HepG2 (cell line): ENCODE measurements at regions not wholly inside any gene's neighbourhood (a gene's known extent, or its start where the extent isn't known, plus 50 kb on each side); places are given as distances from the start of the nearest gene placed in this dataset.

Experiments
- AGO2 ChIP-seq: fragments of 200-400 bp; formaldehyde crosslinking; optimal IDR thresholded peaks from 2 replicates; pipeline ENCODE3; 2017; ENCODE audit warnings: mild to moderate bottlenecking, low read depth, low read length, moderate library complexity
- BRF2 ChIP-seq: sonication (generic); formaldehyde crosslinking; IDR thresholded peaks from 2 replicates; pipeline ENCODE4 v1.8.1; 2022; ENCODE audit warnings: mild to moderate bottlenecking, missing genetic modification reagents
- CEBPZ ChIP-seq: IDR thresholded peaks from 2 replicates; pipeline ENCODE4 v1.6.1; 2012; ENCODE audit warnings: low read length, improper control_type of control experiment
- E2F5 ChIP-seq: sonication (generic); formaldehyde crosslinking; conservative IDR thresholded peaks from 2 replicates; pipeline ENCODE4 v1.4.0; 2020; ENCODE audit warnings: missing genetic modification reagents
- ELF4 ChIP-seq: sonication (generic); formaldehyde crosslinking; IDR thresholded peaks from 2 replicates; pipeline ENCODE4 v1.5.0; 2020; ENCODE audit warnings: missing genetic modification reagents, mild to moderate bottlenecking, moderate library complexity, borderline replicate concordance
- FOXC1 ChIP-seq: sonication (generic); formaldehyde crosslinking; IDR thresholded peaks from 2 replicates; pipeline ENCODE4 v1.8.0; 2022; ENCODE audit warnings: mild to moderate bottlenecking, missing genetic modification reagents, borderline replicate concordance
- HNRNPUL1 ChIP-seq: fragments of 200-400 bp; formaldehyde crosslinking; IDR thresholded peaks from 2 replicates; pipeline ENCODE4 v1.6.1; 2017; ENCODE audit warnings: low read depth, mild to moderate bottlenecking, low read length, moderate library complexity
- KDM4B ChIP-seq: sonication (generic); formaldehyde crosslinking; IDR thresholded peaks from 2 replicates; pipeline ENCODE4 v1.4.0; 2020; ENCODE audit warnings: missing genetic modification reagents
- PRMT3 ChIP-seq: sonication (generic); formaldehyde crosslinking; IDR thresholded peaks from 2 replicates; pipeline ENCODE4 v1.8.1; 2022; ENCODE audit warnings: low read depth, mild to moderate bottlenecking, moderate library complexity, missing genetic modification reagents, borderline replicate concordance
- TBX3 ChIP-seq: fragments of 450-650 bp; IDR thresholded peaks from 2 replicates; pipeline ENCODE4 v1.6.1; 2017; ENCODE audit warnings: antibody characterized with exemption, mild to moderate bottlenecking, inconsistent platforms, borderline replicate concordance
- ZBTB3 ChIP-seq: sonication (generic); formaldehyde crosslinking; IDR thresholded peaks from 2 replicates; pipeline ENCODE4 v1.4.0; 2020; ENCODE audit warnings: low read depth, mild to moderate bottlenecking, moderate library complexity, missing genetic modification reagents, borderline replicate concordance
- ZSCAN29 ChIP-seq: sonication (generic); formaldehyde crosslinking; conservative IDR thresholded peaks from 2 replicates; pipeline ENCODE4 v1.4.0; 2020; ENCODE audit warnings: mild to moderate bottlenecking, missing genetic modification reagents

GRCh38 chr3:55294557-55294956 is 192.5 kb downstream of the WNT5A start (continued):
- TF ChIP-seq CEBPZ (no peak), TBX3 (no peak), BRF2 (CRISPR knock-in tag) (no peak), E2F5 (CRISPR knock-in tag) (no peak), ELF4 (CRISPR knock-in tag) (no peak), FOXC1 (CRISPR knock-in tag) (no peak), ZSCAN29 (no peak), ZBTB3 (CRISPR knock-in tag) (no peak), HNRNPUL1 (no peak), AGO2 (no peak), PRMT3 (CRISPR knock-in tag) (no peak), KDM4B (CRISPR knock-in tag) (no peak)
